ENCODE measurements at regions not wholly inside any gene's neighbourhood (a gene's known extent, or its start where the extent isn't known, plus 50 kb on each side); places are given as distances from the start of the nearest gene placed in this dataset.

DNA sequence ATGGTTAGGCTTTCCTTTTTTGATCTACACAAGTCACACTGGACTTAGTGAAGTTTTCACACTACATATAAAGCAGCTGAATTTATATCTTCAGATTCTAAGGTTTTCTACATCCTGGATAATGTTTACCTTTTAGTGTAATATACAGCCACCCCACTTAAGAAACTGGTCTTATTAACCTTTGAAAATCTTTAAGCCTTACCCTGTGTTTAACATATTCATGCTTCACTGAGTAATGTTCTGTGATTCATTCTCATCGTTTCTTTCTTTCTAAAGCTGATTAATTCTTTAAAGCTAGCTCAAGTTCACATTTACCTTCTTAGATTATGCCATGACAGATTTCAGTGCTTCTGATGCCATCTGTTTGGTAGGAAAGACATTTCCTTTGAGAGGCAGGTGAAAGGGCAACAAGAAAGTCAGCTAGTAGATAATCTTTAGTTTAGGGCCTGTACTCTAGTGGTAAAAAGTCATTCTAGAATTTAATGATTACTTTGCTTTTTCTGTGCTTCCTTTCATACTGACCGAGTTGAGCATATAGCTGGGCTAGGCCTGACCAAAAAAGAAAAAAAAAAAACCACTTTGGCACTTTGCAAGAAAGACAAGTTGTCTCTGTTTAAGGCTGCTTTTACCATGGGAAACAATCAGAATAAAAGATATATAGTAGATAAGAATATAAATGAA is 690.9 kb upstream of the FBXO33 start:
- Histone ChIP-seq H3K9ac (ENCODE audit: low read length) (no peak overlapping the region), H3K9me3 (ENCODE audit: control insufficient read depth in 1 of 2, insufficient read depth in 1 of 2, low read depth in 1 of 2, low read length in 2 of 2) (no peaks in the 10 kb centered on the region), H3K4me2 (ENCODE audit: low read length) (peak overlapping the region; percentile 63), H3K79me2 (ENCODE audit: insufficient read depth, low read length) (no peaks in the 10 kb centered on the region), H3K27me3 (ENCODE audit: insufficient read depth, low read length) (no peaks in the 10 kb centered on the region), H3K27ac (ENCODE audit: low read depth, low read length) (no peak overlapping the region), H3K9me2 (ENCODE audit: insufficient read depth) (no peaks in the 10 kb centered on the region), H3K4me3 (replicated peaks in 1 of 2; ENCODE audit: low read depth in 1 of 2, low read length in 2 of 2) (peak overlapping the region in 1 of 2 experiments; percentile 2; a peak in 2 of 4 replicates), H2AFZ (ENCODE audit: low read depth, low read length, poor library complexity, severe bottlenecking) (peak overlapping the region; percentile 28), H3K36me3 (ENCODE audit: control insufficient read depth in 1 of 2, insufficient read depth in 2 of 2, low read length in 2 of 2) (no peaks in the 10 kb centered on the region), H4K20me1 (ENCODE audit: insufficient read depth) (no peaks in the 10 kb centered on the region), H3K4me1 (ENCODE audit: control insufficient read depth in 1 of 2, insufficient read depth in 2 of 2, low read length in 2 of 2) (peaks cover 0 to 5% of the 10 kb centered on the region in 2 experiments; a peak in 1 of 4 replicates)
- intact Hi-C loops (cut with micrococcal nuclease), result no loop called here
- ATAC-seq, result no peak
- peak; percentile 8 for DNase-seq (ENCODE audit: low read depth, low spot score)
- peak; percentile 60; the same call in 1 of the 2 replicates for TF ChIP-seq CEBPB (IDR thresholded peaks at IDR 0.05; ENCODE audit: low read depth)
- TF ChIP-seq EZH2phosphoT487 (IDR thresholded peaks at IDR 0.05; ENCODE audit: borderline replicate concordance), result no peak
- ChIA-PET POLR2A (no interaction called here), RAD21 (ENCODE audit: low non-redundant PET in 1 of 2, low total read pairs in 2 of 2, uncharacterized antibody in 2 of 2, unreplicated experiment in 2 of 2) (no interaction called here), CTCF (no interaction called here)
- BruUV-seq (replicated peaks), result no TSS peak

- Histone ChIP-seq H4K20me1 (ENCODE audit: insufficient read depth) (no peaks in the 10 kb centered on the region), H3K4me3 (replicated peaks in 1 of 2; ENCODE audit: low read depth in 1 of 2, low read length in 2 of 2) (no peak overlapping the region), H3K27ac (ENCODE audit: low read depth, low read length) (no peak overlapping the region), H3K9me3 (ENCODE audit: control insufficient read depth in 1 of 2, insufficient read depth in 1 of 2, low read depth in 1 of 2, low read length in 2 of 2) (no peaks in the 10 kb centered on the region), H2AFZ (ENCODE audit: low read depth, low read length, poor library complexity, severe bottlenecking) (no peak overlapping the region), H3K79me2 (ENCODE audit: insufficient read depth, low read length) (no peaks in the 10 kb centered on the region), H3K9ac (ENCODE audit: low read length) (no peak overlapping the region), H3K4me2 (ENCODE audit: low read length) (no peak overlapping the region), H3K36me3 (ENCODE audit: control insufficient read depth in 1 of 2, insufficient read depth in 2 of 2, low read length in 2 of 2) (no peaks in the 10 kb centered on the region), H3K4me1 (ENCODE audit: control insufficient read depth in 1 of 2, insufficient read depth in 2 of 2, low read length in 2 of 2) (peaks cover 0 to 5% of the 10 kb centered on the region in 2 experiments; a peak in 1 of 4 replicates), H3K9me2 (ENCODE audit: insufficient read depth) (no peaks in the 10 kb centered on the region), H3K27me3 (ENCODE audit: insufficient read depth, low read length) (no peaks in the 10 kb centered on the region)
- ChIA-PET POLR2A (no interaction called here), RAD21 (ENCODE audit: low non-redundant PET in 1 of 2, low total read pairs in 2 of 2, uncharacterized antibody in 2 of 2, unreplicated experiment in 2 of 2) (no interaction called here), CTCF (no interaction called here)
- ATAC-seq (no peak), DNase-seq (ENCODE audit: low read depth, low spot score) (no peak)
- intact Hi-C loops (cut with micrococcal nuclease), result no loop called here
- BruUV-seq (replicated peaks), result no TSS peak
- TF ChIP-seq CBX3 (IDR thresholded peaks at IDR 0.05; ENCODE audit: low read depth), result no peak
- no peak for TF ChIP-seq ZNF274 (IDR thresholded peaks at IDR 0.05; ENCODE audit: low read depth, low read length)
- TF ChIP-seq YY1 (IDR thresholded peaks at IDR 0.05; ENCODE audit: extremely low read depth, insufficient replicate concordance, low read depth, low read length), result no peak
- TF ChIP-seq CEBPB (IDR thresholded peaks at IDR 0.05; ENCODE audit: low read depth), result no peak
- no peak for TF ChIP-seq SIN3A (IDR thresholded peaks at IDR 0.05; ENCODE audit: low read depth)
- no peak for TF ChIP-seq TCF7L2 (IDR thresholded peaks at IDR 0.05; ENCODE audit: borderline replicate concordance, extremely low read depth, insufficient read depth, insufficient read length)
- no peak for TF ChIP-seq REST (IDR thresholded peaks at IDR 0.05; ENCODE audit: low read depth)
- TF ChIP-seq SP1 (IDR thresholded peaks at IDR 0.05; ENCODE audit: low read depth), result no peak
- TF ChIP-seq POLR2A (IDR thresholded peaks at IDR 0.05; ENCODE audit: borderline replicate concordance, extremely low read depth, insufficient read depth, insufficient read length), result no peak
- TF ChIP-seq, protein P1, sequence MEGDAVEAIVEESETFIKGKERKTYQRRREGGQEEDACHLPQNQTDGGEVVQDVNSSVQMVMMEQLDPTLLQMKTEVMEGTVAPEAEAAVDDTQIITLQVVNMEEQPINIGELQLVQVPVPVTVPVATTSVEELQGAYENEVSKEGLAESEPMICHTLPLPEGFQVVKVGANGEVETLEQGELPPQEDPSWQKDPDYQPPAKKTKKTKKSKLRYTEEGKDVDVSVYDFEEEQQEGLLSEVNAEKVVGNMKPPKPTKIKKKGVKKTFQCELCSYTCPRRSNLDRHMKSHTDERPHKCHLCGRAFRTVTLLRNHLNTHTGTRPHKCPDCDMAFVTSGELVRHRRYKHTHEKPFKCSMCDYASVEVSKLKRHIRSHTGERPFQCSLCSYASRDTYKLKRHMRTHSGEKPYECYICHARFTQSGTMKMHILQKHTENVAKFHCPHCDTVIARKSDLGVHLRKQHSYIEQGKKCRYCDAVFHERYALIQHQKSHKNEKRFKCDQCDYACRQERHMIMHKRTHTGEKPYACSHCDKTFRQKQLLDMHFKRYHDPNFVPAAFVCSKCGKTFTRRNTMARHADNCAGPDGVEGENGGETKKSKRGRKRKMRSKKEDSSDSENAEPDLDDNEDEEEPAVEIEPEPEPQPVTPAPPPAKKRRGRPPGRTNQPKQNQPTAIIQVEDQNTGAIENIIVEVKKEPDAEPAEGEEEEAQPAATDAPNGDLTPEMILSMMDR (IDR thresholded peaks at IDR 0.05 in 2 of 3, conservative IDR thresholded peaks at IDR 0.05 in 1 of 3; ENCODE audit: borderline replicate concordance in 1 of 3, insufficient read depth in 1 of 3, low read depth in 2 of 3, low read length in 2 of 3), result no peak
These were observed 687.5 kb upstream of the FBXO33 start for GRCh38 chr14:40119765-40120164.
